Left lung (tissue), 4 donors: ENCODE measurements at regions not wholly inside any gene's neighbourhood (a gene's known extent, or its start where the extent isn't known, plus 50 kb on each side); places are given as distances from the start of the nearest gene placed in this dataset.

Source experiments
- ATAC-seq: fragments of 200-7000 bp; cut with Tn5 transposase; one replicate; pipeline ENCODE4 v1.9.1; 2020; ENCODE audit warnings: moderate library complexity
- DNase-seq, 4 donors: peaks; one replicate each; pipeline ENCODE4 v3.0.0-alpha.2; 2013 to 2020
- H3K27ac ChIP-seq, 2 donors: fragments of 200-600 bp; sonication (generic) in 1 of 2; one replicate each; pipeline versions ENCODE4 v1.5.0 to v1.8.0; 2020 to 2021
- H3K27me3 ChIP-seq, 2 donors: fragments of 200-600 bp; sonication (generic) in 1 of 2; one replicate each; pipeline versions ENCODE4 v1.5.0 to v1.8.0; 2020 to 2021
- H3K36me3 ChIP-seq, 2 donors: fragments of 200-600 bp; sonication (generic) in 1 of 2; one replicate each; pipeline versions ENCODE4 v1.5.0 to v1.8.0; 2020 to 2021
- H3K4me1 ChIP-seq, 2 donors: fragments of 200-600 bp; one replicate each; pipeline ENCODE4 v1.8.0; 2021
- H3K4me3 ChIP-seq, 2 donors: fragments of 200-600 bp; sonication (generic) in 1 of 2; one replicate each; pipeline versions ENCODE4 v1.5.0 to v1.8.0; 2020 to 2021; ENCODE audit warnings: mild to moderate bottlenecking in 1 of 2
- H3K9me3 ChIP-seq, 2 donors: fragments of 200-600 bp; sonication (generic) in 1 of 2; one replicate each; pipeline versions ENCODE4 v1.5.0 to v1.8.0; 2020 to 2021
- CTCF ChIP-seq, 2 donors: fragments of 200-600 bp; sonication (generic) in 1 of 2; IDR thresholded peaks; one replicate each; pipeline versions ENCODE4 v1.5.0 to v1.8.0; 2021; ENCODE audit warnings: antibody characterized with exemption in 2 of 2
- intact Hi-C, 2 donors: fragments of 100-400 bp; cut with DNase I; formaldehyde crosslinking; loops; one replicate each; pipeline versions ENCODE4 v1.11.2 to v1.14.2; 2022
- donor health status: DM: no; HTN: yes; CAD: no.
- donor health status: DM: no; HTN: no; CAD: no.

- ATAC-seq (no peak), DNase-seq (no peak)
- H3K9me3 ChIP-seq, result no peaks in the 10 kb centered on the region
- no peak for TF ChIP-seq CTCF (IDR thresholded peaks at IDR 0.05)
- H3K4me3 ChIP-seq, result no peak overlapping the region
- no peak overlapping the region for H3K27ac ChIP-seq
- H3K36me3 ChIP-seq, result no peaks in the 10 kb centered on the region
- H3K4me1 ChIP-seq, result no peaks in the 10 kb centered on the region
- intact Hi-C loops, result no loop called here
- no peaks in the 10 kb centered on the region for H3K27me3 ChIP-seq
Observed at GRCh38 chr6:154592199-154592860, 81.8 kb upstream of the CNKSR3 start.

- no peaks in the 10 kb centered on the region for H3K36me3 ChIP-seq
- H3K27me3 ChIP-seq, result no peaks in the 10 kb centered on the region
- no peaks in the 10 kb centered on the region for H3K9me3 ChIP-seq
- H3K27ac ChIP-seq, result no peak overlapping the region
- no peaks in the 10 kb centered on the region for H3K4me1 ChIP-seq
- intact Hi-C loops, result no loop called here
- no peak overlapping the region for H3K4me3 ChIP-seq
- no peak for TF ChIP-seq CTCF (IDR thresholded peaks at IDR 0.05)
- ATAC-seq (no peak), DNase-seq (no peak)
Observed at GRCh38 chr6:154593122-154593521, 82.6 kb upstream of the CNKSR3 start.

GRCh38 chr6:154594496-154595198 lies 84.2 kb upstream of the CNKSR3 start:
- no peaks in the 10 kb centered on the region for H3K27me3 ChIP-seq
- no peaks in the 10 kb centered on the region for H3K36me3 ChIP-seq
- H3K4me3 ChIP-seq, result no peak overlapping the region
- TF ChIP-seq CTCF (IDR thresholded peaks at IDR 0.05), result no peak
- no peak overlapping the region for H3K27ac ChIP-seq
- ATAC-seq (no peak), DNase-seq (no peak)
- H3K4me1 ChIP-seq, result no peaks in the 10 kb centered on the region
- intact Hi-C loops, result no loop called here
- H3K9me3 ChIP-seq, result no peaks in the 10 kb centered on the region

- H3K4me3 ChIP-seq, result no peak overlapping the region
- no peak overlapping the region for H3K27ac ChIP-seq
- no peaks in the 10 kb centered on the region for H3K9me3 ChIP-seq
- no peaks in the 10 kb centered on the region for H3K4me1 ChIP-seq
- TF ChIP-seq CTCF (IDR thresholded peaks at IDR 0.05), result no peak
- no peaks in the 10 kb centered on the region for H3K27me3 ChIP-seq
- no peaks in the 10 kb centered on the region for H3K36me3 ChIP-seq
- DNase-seq (no peak), ATAC-seq (no peak)
- intact Hi-C loops, result no loop called here
Observed at GRCh38 chr6:154595538-154595937, 85.1 kb upstream of the CNKSR3 start.

- no peaks in the 10 kb centered on the region for H3K9me3 ChIP-seq
- DNase-seq (no peak), ATAC-seq (no peak)
- no peaks in the 10 kb centered on the region for H3K27me3 ChIP-seq
- intact Hi-C loops, result no loop called here
- no peaks in the 10 kb centered on the region for H3K36me3 ChIP-seq
- no peaks in the 10 kb centered on the region for H3K4me1 ChIP-seq
- TF ChIP-seq CTCF (IDR thresholded peaks at IDR 0.05), result no peak
- H3K4me3 ChIP-seq, result no peak overlapping the region
- H3K27ac ChIP-seq, result no peak overlapping the region
Observed at GRCh38 chr6:154596009-154596408, 85.5 kb upstream of the CNKSR3 start.
